Panc1 (cell line): ENCODE measurements at regions not wholly inside any gene's neighbourhood (a gene's known extent, or its start where the extent isn't known, plus 50 kb on each side); places are given as distances from the start of the nearest gene placed in this dataset.

Source experiments
- ATAC-seq: fragments of 200-7000 bp; cut with Tn5 transposase; 2 replicates; pipeline ENCODE4 v1.9.1; 2020; ENCODE audit warnings: mild to moderate bottlenecking, moderate library complexity
- BruUV-seq: library from RNA; stranded (reverse); fragments of 400-500 nt; replicated peaks from 2 replicates; lab custom pipeline; 2021; lab: Mats Ljungman, UMichigan
- CTCF ChIA-PET: fragments of 300-600 bp; sonication (Branson Sonifier 250); formaldehyde crosslinking; loops from one replicate; lab custom pipeline; 2022; ENCODE audit warnings: antibody characterized with exemption; lab: Charles Lee
- POLR2A ChIA-PET: fragments of 300-600 bp; sonication (Branson Sonifier 250); formaldehyde crosslinking; loops from one replicate; lab custom pipeline; 2022; ENCODE audit warnings: antibody characterized with exemption; lab: Charles Lee
- DNase-seq: peaks from one replicate; pipeline ENCODE4 v3.0.0-alpha.2; 2010; ENCODE audit warnings: low read depth, low spot score
- H3K27ac ChIP-seq: 2 replicates; pipeline ENCODE4 v1.5.1; 2011; ENCODE audit warnings: mild to moderate bottlenecking, low read length, inconsistent platforms
- H3K27me3 ChIP-seq: fragments of 200-500 bp; sonication (Bioruptor generic); 2 replicates; pipeline ENCODE4 v1.6.0; 2014; ENCODE audit warnings: low read length, inconsistent platforms; ENCODE audit not compliant: control insufficient read depth, insufficient read depth
- H3K36me3 ChIP-seq: fragments of 200-500 bp; sonication (Bioruptor generic); 2 replicates; pipeline ENCODE4 v1.5.1; 2014; ENCODE audit warnings: inconsistent platforms, mild to moderate bottlenecking, low read length, moderate library complexity; ENCODE audit not compliant: control insufficient read depth, insufficient read depth
- H3K4me1 ChIP-seq: 2 replicates; pipeline ENCODE4 v1.5.1; 2011; ENCODE audit warnings: inconsistent platforms, mild to moderate bottlenecking, low read length, moderate library complexity; ENCODE audit not compliant: control insufficient read depth, insufficient read depth
- H3K4me3 ChIP-seq, 2 experiments: 2 replicates each; pipeline ENCODE4 v1.5.1; 2011 to 2012; ENCODE audit warnings: low read depth in 2 of 2, low read length in 2 of 2, mild to moderate bottlenecking in 2 of 2, inconsistent platforms in 1 of 2, moderate library complexity in 1 of 2
- H3K9me3 ChIP-seq: fragments of 200-500 bp; sonication (Bioruptor generic); 2 replicates; pipeline ENCODE4 v1.5.1; 2014; ENCODE audit warnings: low read depth, mild to moderate bottlenecking, inconsistent platforms, low read length, moderate library complexity; ENCODE audit not compliant: control insufficient read depth, insufficient read depth
- POLR2AphosphoS5 ChIP-seq: IDR thresholded peaks from 2 replicates; pipeline ENCODE4 v1.6.1; 2012; ENCODE audit warnings: mild to moderate bottlenecking, low read depth, low read length, moderate library complexity
- SIN3A ChIP-seq: IDR thresholded peaks from 2 replicates; pipeline ENCODE4 v1.6.1; 2012; ENCODE audit warnings: low read depth, mild to moderate bottlenecking, low read length, moderate library complexity, borderline replicate concordance; ENCODE audit not compliant: insufficient read depth
- TCF7L2 ChIP-seq: IDR thresholded peaks from 2 replicates; pipeline ENCODE4 v1.6.1; 2011; ENCODE audit warnings: mild to moderate bottlenecking, low read depth, low read length, inconsistent platforms
- in situ Hi-C: cut with HindIII; loops from 2 replicates; pipeline ENCODE4 v1.10.0; 2016; ENCODE audit warnings: low sequenced_read_pairs, low pct_unique_long_range_greater_than_20kb
- intact Hi-C: fragments of 100-400 bp; cut with micrococcal nuclease; formaldehyde crosslinking; loops from one replicate; pipeline ENCODE4 v1.10.0; 2022; ENCODE audit not compliant: unreplicated experiment
- TF ChIP-seq, protein P1 (sequence below), 2 experiments: IDR thresholded peaks; 2 replicates each; pipeline ENCODE4 v1.6.1; 2011 to 2012; ENCODE audit warnings: low read depth in 2 of 2, control low read depth in 1 of 2, low read length in 1 of 2, mild to moderate bottlenecking in 1 of 2, moderate library complexity in 1 of 2; ENCODE audit not compliant: insufficient read depth in 1 of 2
- TF ChIP-seq, protein P2 (sequence below): fragments of 450-650 bp; IDR thresholded peaks from 2 replicates; pipeline ENCODE4 v1.5.1; 2017; ENCODE audit warnings: mild to moderate bottlenecking

DNA sequence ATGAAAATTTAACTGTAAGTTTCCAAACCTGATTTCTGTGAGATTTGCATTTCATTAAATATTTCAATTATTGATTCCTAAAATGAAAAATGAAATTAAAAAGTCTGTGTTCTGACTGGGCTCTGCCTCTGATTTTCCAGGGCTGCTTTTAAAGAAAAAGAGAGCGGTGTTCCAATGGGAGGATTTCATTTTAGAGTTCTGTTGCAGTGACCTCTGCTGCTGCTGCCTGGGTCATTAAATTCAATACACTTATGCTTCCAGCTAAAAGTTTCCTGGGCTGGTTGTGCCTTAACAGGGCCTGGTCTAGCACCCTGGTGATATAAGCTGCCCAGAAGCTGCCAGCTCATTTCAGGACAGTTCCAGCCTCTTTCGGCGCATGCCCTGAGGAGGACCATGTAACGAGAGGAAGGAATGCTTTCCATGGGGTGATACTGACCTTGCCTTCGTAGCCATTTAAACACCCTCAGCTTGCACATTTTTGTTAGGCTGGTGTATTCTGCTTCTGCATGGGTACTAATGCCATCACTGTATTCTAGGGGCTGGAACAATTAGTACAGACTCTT lies 93.3 kb downstream of the TMEM174 start:
- CTCF ChIA-PET: no interaction called here
- POLR2A ChIA-PET: no interaction called here
- in situ Hi-C loops: no loop called here

DNA sequence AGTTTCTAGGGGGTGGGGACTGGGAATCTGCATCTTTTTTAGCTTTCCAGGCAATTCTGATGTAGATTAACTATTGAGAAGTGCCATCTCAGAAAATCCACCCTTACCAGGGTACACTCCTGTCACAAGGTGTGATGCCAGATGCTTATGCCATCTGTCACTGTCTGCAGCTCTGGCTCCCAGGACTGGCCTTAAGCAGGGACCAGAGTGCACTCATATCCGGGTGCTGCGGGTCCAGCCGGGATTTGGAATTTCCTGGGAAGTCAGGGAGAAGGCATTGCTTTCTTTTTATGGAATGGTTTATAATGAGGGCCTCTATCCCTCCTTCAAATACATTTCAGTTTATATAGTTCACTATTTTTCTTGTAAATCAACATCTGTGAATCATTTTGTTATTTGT lies 92.6 kb downstream of the TMEM174 start:
- in situ Hi-C loops (no loop called here), intact Hi-C loops (no loop called here)
- ATAC-seq (no peak), DNase-seq (no peak)
- H3K4me1 ChIP-seq: no peaks in the 10 kb centered on the region
- CTCF ChIA-PET: no interaction called here
- H3K27ac ChIP-seq: no peak overlapping the region
- POLR2A ChIA-PET: no interaction called here
- H3K9me3 ChIP-seq: no peaks in the 10 kb centered on the region
- no TSS peak for BruUV-seq
- no peak for TF ChIP-seq POLR2AphosphoS5
- no peak for TF ChIP-seq SIN3A
- TF ChIP-seq, protein P1, sequence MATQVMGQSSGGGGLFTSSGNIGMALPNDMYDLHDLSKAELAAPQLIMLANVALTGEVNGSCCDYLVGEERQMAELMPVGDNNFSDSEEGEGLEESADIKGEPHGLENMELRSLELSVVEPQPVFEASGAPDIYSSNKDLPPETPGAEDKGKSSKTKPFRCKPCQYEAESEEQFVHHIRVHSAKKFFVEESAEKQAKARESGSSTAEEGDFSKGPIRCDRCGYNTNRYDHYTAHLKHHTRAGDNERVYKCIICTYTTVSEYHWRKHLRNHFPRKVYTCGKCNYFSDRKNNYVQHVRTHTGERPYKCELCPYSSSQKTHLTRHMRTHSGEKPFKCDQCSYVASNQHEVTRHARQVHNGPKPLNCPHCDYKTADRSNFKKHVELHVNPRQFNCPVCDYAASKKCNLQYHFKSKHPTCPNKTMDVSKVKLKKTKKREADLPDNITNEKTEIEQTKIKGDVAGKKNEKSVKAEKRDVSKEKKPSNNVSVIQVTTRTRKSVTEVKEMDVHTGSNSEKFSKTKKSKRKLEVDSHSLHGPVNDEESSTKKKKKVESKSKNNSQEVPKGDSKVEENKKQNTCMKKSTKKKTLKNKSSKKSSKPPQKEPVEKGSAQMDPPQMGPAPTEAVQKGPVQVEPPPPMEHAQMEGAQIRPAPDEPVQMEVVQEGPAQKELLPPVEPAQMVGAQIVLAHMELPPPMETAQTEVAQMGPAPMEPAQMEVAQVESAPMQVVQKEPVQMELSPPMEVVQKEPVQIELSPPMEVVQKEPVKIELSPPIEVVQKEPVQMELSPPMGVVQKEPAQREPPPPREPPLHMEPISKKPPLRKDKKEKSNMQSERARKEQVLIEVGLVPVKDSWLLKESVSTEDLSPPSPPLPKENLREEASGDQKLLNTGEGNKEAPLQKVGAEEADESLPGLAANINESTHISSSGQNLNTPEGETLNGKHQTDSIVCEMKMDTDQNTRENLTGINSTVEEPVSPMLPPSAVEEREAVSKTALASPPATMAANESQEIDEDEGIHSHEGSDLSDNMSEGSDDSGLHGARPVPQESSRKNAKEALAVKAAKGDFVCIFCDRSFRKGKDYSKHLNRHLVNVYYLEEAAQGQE (IDR thresholded peaks at IDR 0.05; ENCODE audit: insufficient read depth in 1 of 2, low read depth in 2 of 2, low read length in 1 of 2): no peak
- TF ChIP-seq, protein P2, sequence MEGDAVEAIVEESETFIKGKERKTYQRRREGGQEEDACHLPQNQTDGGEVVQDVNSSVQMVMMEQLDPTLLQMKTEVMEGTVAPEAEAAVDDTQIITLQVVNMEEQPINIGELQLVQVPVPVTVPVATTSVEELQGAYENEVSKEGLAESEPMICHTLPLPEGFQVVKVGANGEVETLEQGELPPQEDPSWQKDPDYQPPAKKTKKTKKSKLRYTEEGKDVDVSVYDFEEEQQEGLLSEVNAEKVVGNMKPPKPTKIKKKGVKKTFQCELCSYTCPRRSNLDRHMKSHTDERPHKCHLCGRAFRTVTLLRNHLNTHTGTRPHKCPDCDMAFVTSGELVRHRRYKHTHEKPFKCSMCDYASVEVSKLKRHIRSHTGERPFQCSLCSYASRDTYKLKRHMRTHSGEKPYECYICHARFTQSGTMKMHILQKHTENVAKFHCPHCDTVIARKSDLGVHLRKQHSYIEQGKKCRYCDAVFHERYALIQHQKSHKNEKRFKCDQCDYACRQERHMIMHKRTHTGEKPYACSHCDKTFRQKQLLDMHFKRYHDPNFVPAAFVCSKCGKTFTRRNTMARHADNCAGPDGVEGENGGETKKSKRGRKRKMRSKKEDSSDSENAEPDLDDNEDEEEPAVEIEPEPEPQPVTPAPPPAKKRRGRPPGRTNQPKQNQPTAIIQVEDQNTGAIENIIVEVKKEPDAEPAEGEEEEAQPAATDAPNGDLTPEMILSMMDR: no peak
- no peak for TF ChIP-seq TCF7L2
- no peaks in the 10 kb centered on the region for H3K36me3 ChIP-seq
- no peaks in the 10 kb centered on the region for H3K27me3 ChIP-seq
- no peak overlapping the region for H3K4me3 ChIP-seq

More for the DNA sequence above, 93.3 kb downstream of the TMEM174 start:
- ATAC-seq (no peak), DNase-seq (no peak)
- TF ChIP-seq, protein P2: no peak
- no peak for TF ChIP-seq TCF7L2
- TF ChIP-seq SIN3A: no peak
- no peak for TF ChIP-seq POLR2AphosphoS5
- TF ChIP-seq, protein P1 (IDR thresholded peaks at IDR 0.05; ENCODE audit: insufficient read depth in 1 of 2, low read depth in 2 of 2, low read length in 1 of 2): no peak
- Histone ChIP-seq H3K36me3 (no peaks in the 10 kb centered on the region), H3K9me3 (no peaks in the 10 kb centered on the region), H3K4me1 (no peaks in the 10 kb centered on the region), H3K27me3 (no peaks in the 10 kb centered on the region), H3K4me3 (no peak overlapping the region), H3K27ac (no peak overlapping the region)
- no TSS peak for BruUV-seq
- intact Hi-C loops: no loop called here
